OCI-LY7 (cell line): ENCODE measurements at regions not wholly inside any gene's neighbourhood (a gene's known extent, or its start where the extent isn't known, plus 50 kb on each side); places are given as distances from the start of the nearest gene placed in this dataset.

Experiments used
- BruUV-seq: library from RNA; stranded (reverse); fragments of 400-500 nt; replicated peaks from 2 replicates; lab custom pipeline; 2021; lab: Mats Ljungman, UMichigan
- CTCF ChIA-PET: fragments of 300-600 bp; sonication (Branson Sonifier 250); formaldehyde crosslinking; loops from one replicate; lab custom pipeline; 2022; ENCODE audit warnings: antibody characterized with exemption; ENCODE audit not compliant: unreplicated experiment; lab: Charles Lee
- POLR2A ChIA-PET: fragments of 300-600 bp; sonication (Branson Sonifier 250); formaldehyde crosslinking; loops from one replicate; lab custom pipeline; 2022; ENCODE audit warnings: antibody characterized with exemption; lab: Charles Lee
- DNase-seq: peaks from one replicate; pipeline ENCODE4 v3.0.0-alpha.2; 2015; ENCODE audit warnings: low spot score
- H2AFZ ChIP-seq: fragments of 200-600 bp; sonication (generic), shearing (Covaris generic); 2 replicates; pipeline ENCODE4 v1.6.1; 2014; ENCODE audit warnings: mild to moderate bottlenecking, antibody characterized with exemption, low read length, moderate library complexity
- H3K27ac ChIP-seq: fragments of 200-600 bp; sonication (generic); 2 replicates; pipeline ENCODE4 v1.5.1; 2014; ENCODE audit warnings: mixed run types, low read depth, mild to moderate bottlenecking, moderate library complexity, low read length, inconsistent platforms; ENCODE audit not compliant: poor library complexity, severe bottlenecking
- H3K36me3 ChIP-seq: fragments of 200-600 bp; sonication (generic); 2 replicates; pipeline ENCODE4 v1.6.1; 2014; ENCODE audit warnings: mild to moderate bottlenecking, antibody characterized with exemption, low read length, moderate library complexity, mixed read lengths; ENCODE audit not compliant: insufficient read depth
- H3K4me1 ChIP-seq: fragments of 200-600 bp; sonication (generic); 2 replicates; pipeline ENCODE4 v1.5.1; 2014; ENCODE audit warnings: mild to moderate bottlenecking, low read length; ENCODE audit not compliant: insufficient read depth, poor library complexity, severe bottlenecking
- H3K4me2 ChIP-seq: fragments of 200-600 bp; sonication (generic); 2 replicates; pipeline ENCODE4 v1.6.1; 2014; ENCODE audit warnings: mild to moderate bottlenecking, low read length
- H3K4me3 ChIP-seq: fragments of 200-600 bp; sonication (generic); 2 replicates; pipeline ENCODE4 v1.5.1; 2014; ENCODE audit warnings: mild to moderate bottlenecking, low read depth, low read length; ENCODE audit not compliant: poor library complexity, severe bottlenecking
- H3K79me2 ChIP-seq: fragments of 200-600 bp; sonication (generic); 2 replicates; pipeline ENCODE4 v1.6.1; 2016; ENCODE audit warnings: low read depth, mild to moderate bottlenecking, low read length, moderate library complexity, mixed read lengths; ENCODE audit not compliant: insufficient read depth
- H3K9me2 ChIP-seq: fragments of 200-600 bp; sonication (generic); 2 replicates; pipeline ENCODE4 v1.6.1; 2016; ENCODE audit warnings: mild to moderate bottlenecking, low read length, mixed read lengths; ENCODE audit not compliant: insufficient read depth
- H3K9me3 ChIP-seq: fragments of 200-600 bp; sonication (generic); 2 replicates; pipeline ENCODE4 v1.6.1; 2014; ENCODE audit warnings: mild to moderate bottlenecking, mixed run types, low read length, mixed read lengths
- H4K20me1 ChIP-seq: fragments of 200-600 bp; sonication (generic); 2 replicates; pipeline ENCODE4 v1.6.1; 2014; ENCODE audit warnings: mild to moderate bottlenecking, antibody characterized with exemption, low read length, moderate library complexity, mixed read lengths; ENCODE audit not compliant: insufficient read depth
- EZH2phosphoT487 ChIP-seq: fragments of 200-600 bp; sonication (generic); IDR thresholded peaks from 2 replicates; pipeline ENCODE4 v1.6.1; 2018; ENCODE audit warnings: low read depth, borderline replicate concordance, mild to moderate bottlenecking, mixed run types, antibody characterized with exemption, low read length, moderate library complexity, mixed read lengths
- intact Hi-C: fragments of 100-400 bp; cut with micrococcal nuclease; formaldehyde crosslinking; loops from one replicate; pipeline ENCODE4 v1.10.0; 2022; ENCODE audit not compliant: unreplicated experiment
- TF ChIP-seq, protein P1 (sequence below): fragments of 200-600 bp; sonication (generic); conservative IDR thresholded peaks from 2 replicates; pipeline ENCODE4 v1.5.1; 2014; ENCODE audit warnings: mild to moderate bottlenecking, antibody characterized with exemption, low read length, moderate library complexity, mixed read lengths

DNA sequence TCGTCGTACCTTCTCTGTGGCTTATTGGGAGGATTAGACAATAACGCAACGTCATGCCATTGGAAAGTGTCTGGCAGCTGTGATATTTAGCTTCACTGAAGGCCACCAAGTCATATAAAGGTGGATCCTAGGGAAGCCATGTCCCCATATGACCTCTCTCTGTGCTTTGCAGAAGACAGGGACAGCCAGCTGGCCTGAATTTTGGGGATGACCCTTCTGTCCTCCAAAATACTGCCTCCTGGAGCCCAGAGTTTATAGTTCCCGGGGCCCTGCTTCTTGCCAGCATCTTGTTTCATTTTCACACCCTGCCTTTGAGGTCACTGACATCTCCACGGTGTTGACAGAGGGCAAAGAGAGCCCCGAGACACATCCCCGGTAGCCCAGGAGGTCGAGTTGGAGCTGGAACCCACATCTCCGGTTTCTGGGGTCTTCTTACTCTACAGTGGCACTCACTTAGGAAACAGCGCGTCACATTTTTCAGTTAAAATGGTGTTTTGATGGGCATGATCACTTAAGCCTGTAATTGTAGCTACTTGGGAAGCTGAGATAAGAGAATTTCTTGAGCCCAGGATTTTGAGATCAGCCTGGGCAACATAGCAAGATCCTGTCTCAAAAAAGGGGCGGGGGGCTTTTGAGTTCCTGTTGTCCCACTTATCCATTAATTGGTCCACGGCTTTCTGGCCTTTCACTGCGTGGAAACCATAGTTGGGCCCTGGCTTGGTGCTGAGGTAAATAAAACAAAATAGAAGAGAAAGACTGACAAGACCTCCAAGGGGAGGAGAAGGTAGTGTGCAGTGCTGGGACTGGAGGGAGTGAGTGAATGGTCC lies 101.1 kb downstream of the DDX1 start:
- no peak for TF ChIP-seq EZH2phosphoT487
- TF ChIP-seq, protein P1, sequence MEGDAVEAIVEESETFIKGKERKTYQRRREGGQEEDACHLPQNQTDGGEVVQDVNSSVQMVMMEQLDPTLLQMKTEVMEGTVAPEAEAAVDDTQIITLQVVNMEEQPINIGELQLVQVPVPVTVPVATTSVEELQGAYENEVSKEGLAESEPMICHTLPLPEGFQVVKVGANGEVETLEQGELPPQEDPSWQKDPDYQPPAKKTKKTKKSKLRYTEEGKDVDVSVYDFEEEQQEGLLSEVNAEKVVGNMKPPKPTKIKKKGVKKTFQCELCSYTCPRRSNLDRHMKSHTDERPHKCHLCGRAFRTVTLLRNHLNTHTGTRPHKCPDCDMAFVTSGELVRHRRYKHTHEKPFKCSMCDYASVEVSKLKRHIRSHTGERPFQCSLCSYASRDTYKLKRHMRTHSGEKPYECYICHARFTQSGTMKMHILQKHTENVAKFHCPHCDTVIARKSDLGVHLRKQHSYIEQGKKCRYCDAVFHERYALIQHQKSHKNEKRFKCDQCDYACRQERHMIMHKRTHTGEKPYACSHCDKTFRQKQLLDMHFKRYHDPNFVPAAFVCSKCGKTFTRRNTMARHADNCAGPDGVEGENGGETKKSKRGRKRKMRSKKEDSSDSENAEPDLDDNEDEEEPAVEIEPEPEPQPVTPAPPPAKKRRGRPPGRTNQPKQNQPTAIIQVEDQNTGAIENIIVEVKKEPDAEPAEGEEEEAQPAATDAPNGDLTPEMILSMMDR: no peak
- BruUV-seq: no TSS peak
- Histone ChIP-seq H3K27ac (no peak overlapping the region), H3K79me2 (no peaks in the 10 kb centered on the region), H2AFZ (no peak overlapping the region), H3K9me2 (no peaks in the 10 kb centered on the region), H3K9me3 (no peaks in the 10 kb centered on the region), H4K20me1 (no peaks in the 10 kb centered on the region), H3K4me3 (no peak overlapping the region), H3K36me3 (no peaks in the 10 kb centered on the region), H3K4me1 (no peaks in the 10 kb centered on the region), H3K4me2 (no peak overlapping the region)
- intact Hi-C loops: no loop called here
- ChIA-PET CTCF (no interaction called here), POLR2A (interaction anchor here (0.8 kb wide), 1 partner anchor 617 kb away, joined by 3 read pairs; no protein-coding TSS in a partner anchor)
- no peak for DNase-seq

DNA sequence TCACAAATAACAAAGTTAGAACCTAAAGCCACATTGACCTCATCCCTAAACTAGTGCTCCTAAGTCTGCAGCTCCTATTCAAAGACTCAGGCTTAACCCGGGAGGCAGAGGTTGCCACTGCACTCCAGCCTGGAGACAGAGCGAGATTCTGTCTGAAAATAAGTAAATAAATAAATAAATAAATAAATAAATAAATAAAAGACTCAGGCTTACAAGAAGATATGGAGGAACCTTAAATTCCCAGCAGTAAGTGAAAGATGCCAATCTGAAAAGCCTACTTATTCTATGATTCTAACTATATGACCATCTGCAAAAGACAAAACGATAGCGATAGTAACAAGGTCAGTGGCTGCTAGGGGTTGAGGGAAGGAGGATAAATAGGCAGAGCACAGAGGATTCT lies 101.7 kb downstream of the DDX1 start:
- H3K36me3 ChIP-seq: no peaks in the 10 kb centered on the region
- H3K4me3 ChIP-seq: no peak overlapping the region
- intact Hi-C loops: no loop called here
- no peaks in the 10 kb centered on the region for H4K20me1 ChIP-seq
- H3K79me2 ChIP-seq: no peaks in the 10 kb centered on the region
- no TSS peak for BruUV-seq
- no peak for TF ChIP-seq EZH2phosphoT487
- TF ChIP-seq, protein P1: no peak
- no peak overlapping the region for H3K4me2 ChIP-seq
- no peak overlapping the region for H3K27ac ChIP-seq
- H3K9me2 ChIP-seq: no peaks in the 10 kb centered on the region
- no peak overlapping the region for H2AFZ ChIP-seq
- POLR2A ChIA-PET: interaction anchor here (0.8 kb wide), 1 partner anchor 616 kb away, joined by 3 read pairs; no protein-coding TSS in a partner anchor
- H3K4me1 ChIP-seq: no peaks in the 10 kb centered on the region
- CTCF ChIA-PET: no interaction called here
- DNase-seq: no peak
- H3K9me3 ChIP-seq: no peaks in the 10 kb centered on the region
